Astrocyte (in vitro differentiated cells and primary cell): ENCODE measurements at regions not wholly inside any gene's neighbourhood (a gene's known extent, or its start where the extent isn't known, plus 50 kb on each side); places are given as distances from the start of the nearest gene placed in this dataset.

ENCODE experiments used
- DNase-seq: peaks from one replicate; pipeline ENCODE4 v3.0.0-alpha.2; 2010; ENCODE audit warnings: low read depth
- FAIRE-seq: peaks from 2 replicates; lab custom pipeline; 2011; peaks lifted over from hg19 to GRCh38; lab: Jason Lieb, UNC
- H2AFZ ChIP-seq: 2 replicates; pipeline ENCODE4 v1.6.0; 2012; ENCODE audit warnings: low read depth, low read length, inconsistent platforms
- H3K27ac ChIP-seq: 2 replicates; pipeline ENCODE4 v1.5.1; 2011; ENCODE audit warnings: low read depth, low read length, inconsistent platforms
- H3K27me3 ChIP-seq: 2 replicates; pipeline ENCODE4 v1.6.0; 2011; ENCODE audit warnings: low read length, inconsistent platforms; ENCODE audit not compliant: insufficient read depth
- H3K36me3 ChIP-seq: 2 replicates; pipeline ENCODE4 v1.5.1; 2011; ENCODE audit warnings: low read length, inconsistent platforms; ENCODE audit not compliant: insufficient read depth
- H3K4me1 ChIP-seq: 2 replicates; pipeline ENCODE4 v1.5.1; 2011; ENCODE audit warnings: low read length, inconsistent platforms; ENCODE audit not compliant: insufficient read depth
- H3K4me2 ChIP-seq: 2 replicates; pipeline ENCODE4 v1.6.0; 2012; ENCODE audit warnings: low read length, inconsistent platforms
- H3K4me3 ChIP-seq: 2 replicates; pipeline ENCODE4 v1.5.1; 2011; ENCODE audit warnings: low read depth, mild to moderate bottlenecking, low read length, inconsistent platforms; ENCODE audit not compliant: insufficient read depth
- H3K79me2 ChIP-seq: 2 replicates; pipeline ENCODE4 v1.6.0; 2012; ENCODE audit warnings: mild to moderate bottlenecking, low read length, inconsistent platforms; ENCODE audit not compliant: insufficient read depth
- H3K9ac ChIP-seq: 2 replicates; pipeline ENCODE4 v1.6.0; 2012; ENCODE audit warnings: mild to moderate bottlenecking, low read length, inconsistent platforms
- H3K9me3 ChIP-seq: 2 replicates; pipeline ENCODE4 v1.5.1; 2012; ENCODE audit warnings: low read depth, mild to moderate bottlenecking, low read length, inconsistent platforms; ENCODE audit not compliant: insufficient read depth
- H4K20me1 ChIP-seq: 2 replicates; pipeline ENCODE4 v1.6.0; 2012; ENCODE audit warnings: low read length, inconsistent platforms; ENCODE audit not compliant: insufficient read depth
- H3K27ac Mint-ChIP-seq: one replicate; pipeline ENCODE4 v1.8.0; 2021; ENCODE audit warnings: mild to moderate bottlenecking, mixed read lengths; ENCODE audit not compliant: unreplicated experiment
- H3K27me3 Mint-ChIP-seq: one replicate; pipeline ENCODE4 v1.8.0; 2021; ENCODE audit warnings: low read depth, mixed read lengths; ENCODE audit not compliant: unreplicated experiment
- H3K36me3 Mint-ChIP-seq: one replicate; pipeline ENCODE4 v1.8.0; 2021; ENCODE audit warnings: low read depth, mixed read lengths; ENCODE audit not compliant: unreplicated experiment
- H3K4me1 Mint-ChIP-seq: one replicate; pipeline ENCODE4 v1.8.0; 2021; ENCODE audit warnings: low read depth, mixed read lengths; ENCODE audit not compliant: unreplicated experiment
- H3K4me3 Mint-ChIP-seq: one replicate; pipeline ENCODE4 v1.8.0; 2021; ENCODE audit warnings: mild to moderate bottlenecking, moderate library complexity, mixed read lengths; ENCODE audit not compliant: unreplicated experiment
- H3K9me3 Mint-ChIP-seq: one replicate; pipeline ENCODE4 v1.8.0; 2021; ENCODE audit warnings: mild to moderate bottlenecking, mixed read lengths; ENCODE audit not compliant: unreplicated experiment
- CTCF ChIP-seq: IDR thresholded peaks from 2 replicates; pipeline ENCODE4 v1.5.1; 2011; ENCODE audit warnings: low read depth, mild to moderate bottlenecking, inconsistent platforms, low read length, moderate library complexity; ENCODE audit not compliant: insufficient read depth
- EZH2 ChIP-seq: IDR thresholded peaks from 2 replicates; pipeline ENCODE4 v1.6.1; 2012; ENCODE audit warnings: mild to moderate bottlenecking, low read length, inconsistent platforms; ENCODE audit not compliant: insufficient read depth

GRCh38 chr14:79972230-79972629 is 239.1 kb downstream of the DIO2 start:
- no peak for FAIRE-seq
- Histone ChIP-seq H3K9me3 (no peaks in the 10 kb centered on the region), H3K4me3 (no peak overlapping the region), H3K79me2 (no peaks in the 10 kb centered on the region), H4K20me1 (no peaks in the 10 kb centered on the region), H3K9ac (no peak overlapping the region), H3K36me3 (no peaks in the 10 kb centered on the region), H3K4me1 (no peaks in the 10 kb centered on the region), H3K27ac (no peak overlapping the region), H3K27me3 (no peaks in the 10 kb centered on the region), H2AFZ (no peak overlapping the region), H3K4me2 (no peak overlapping the region)
- TF ChIP-seq EZH2 (no peak), CTCF (no peak)
- Mint-ChIP-seq H3K4me1 (peaks cover 5% of the 10 kb centered on the region), H3K36me3 (no peaks in the 10 kb centered on the region), H3K27ac (no peak overlapping the region), H3K4me3 (no peak overlapping the region), H3K27me3 (no peaks in the 10 kb centered on the region), H3K9me3 (no peaks in the 10 kb centered on the region)
- no peak for DNase-seq

DNA sequence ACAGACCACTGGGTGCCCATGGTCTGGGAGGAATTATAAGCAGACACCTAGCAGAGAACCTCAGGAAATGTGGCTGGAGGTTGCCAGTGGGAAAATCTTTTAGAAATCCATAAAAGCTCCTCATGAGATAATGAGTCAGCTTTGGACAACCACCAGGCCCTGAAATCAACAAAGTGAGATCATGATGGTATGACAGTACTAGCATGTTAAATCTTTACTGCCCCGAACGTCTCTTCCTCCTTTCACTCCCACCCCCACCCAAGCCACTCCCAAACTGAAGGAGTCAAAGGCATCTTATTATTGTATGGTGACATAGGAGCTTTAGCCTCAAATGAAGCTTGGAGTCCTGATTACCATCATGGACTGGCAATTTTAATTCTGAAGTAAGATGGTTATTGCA is 240.0 kb downstream of the DIO2 start:
- Histone ChIP-seq H4K20me1 (no peaks in the 10 kb centered on the region), H3K9ac (no peak overlapping the region), H3K4me3 (no peak overlapping the region), H3K4me1 (no peaks in the 10 kb centered on the region), H3K27ac (no peak overlapping the region), H3K27me3 (no peaks in the 10 kb centered on the region), H3K4me2 (no peak overlapping the region), H3K36me3 (no peaks in the 10 kb centered on the region), H3K79me2 (no peaks in the 10 kb centered on the region), H3K9me3 (no peaks in the 10 kb centered on the region), H2AFZ (no peak overlapping the region)
- Mint-ChIP-seq H3K9me3 (no peaks in the 10 kb centered on the region), H3K4me1 (peaks cover 7% of the 10 kb centered on the region), H3K27me3 (no peaks in the 10 kb centered on the region), H3K27ac (no peak overlapping the region), H3K36me3 (no peaks in the 10 kb centered on the region), H3K4me3 (no peak overlapping the region)
- DNase-seq, result peak; percentile 55
- TF ChIP-seq CTCF (no peak), EZH2 (no peak)
- FAIRE-seq, result no peak

- Histone ChIP-seq H3K4me2 (no peak overlapping the region), H3K27me3 (no peaks in the 10 kb centered on the region), H3K9ac (no peak overlapping the region), H3K9me3 (no peaks in the 10 kb centered on the region), H4K20me1 (no peaks in the 10 kb centered on the region), H3K79me2 (no peaks in the 10 kb centered on the region), H3K4me1 (no peaks in the 10 kb centered on the region), H3K4me3 (no peak overlapping the region), H3K36me3 (no peaks in the 10 kb centered on the region), H2AFZ (no peak overlapping the region), H3K27ac (peak overlapping the region; percentile 14)
- TF ChIP-seq CTCF (no peak), EZH2 (no peak)
- H3K4me1 Mint-ChIP-seq, result peaks cover 7% of the 10 kb centered on the region
- H3K9me3 Mint-ChIP-seq, result no peaks in the 10 kb centered on the region
- no peak overlapping the region for H3K4me3 Mint-ChIP-seq
- FAIRE-seq, result no peak
- H3K27ac Mint-ChIP-seq, result no peak overlapping the region
- H3K27me3 Mint-ChIP-seq, result no peaks in the 10 kb centered on the region
- no peaks in the 10 kb centered on the region for H3K36me3 Mint-ChIP-seq
- no peak for DNase-seq
Measured at GRCh38 chr14:79967453-79967852, 243.9 kb downstream of the DIO2 start.
